Heart right ventricle (tissue), 16 donors: ENCODE measurements at regions not wholly inside any gene's neighbourhood (a gene's known extent, or its start where the extent isn't known, plus 50 kb on each side); places are given as distances from the start of the nearest gene placed in this dataset.

Source experiments
- ATAC-seq, 8 donors: fragments of 200-7000 bp; cut with Tn5 transposase; one replicate each; pipeline ENCODE4 v1.9.1; 2020; ENCODE audit warnings: mild to moderate bottlenecking in 8 of 8, moderate library complexity in 8 of 8, moderate number of reproducible peaks in 1 of 8
- DNase-seq, 2 donors: peaks; one replicate each; pipeline ENCODE4 v3.0.0-alpha.2; 2020
- H3K27ac ChIP-seq, 10 donors: fragments of 200-600 bp; sonication (generic) in 2 of 10; one replicate each; pipeline versions ENCODE4 v1.5.0 to v1.8.0; 2020 to 2022; ENCODE audit warnings: mild to moderate bottlenecking in 3 of 10
- H3K27me3 ChIP-seq, 7 donors: fragments of 200-600 bp; one replicate each; pipeline ENCODE4 v1.8.0; 2021 to 2022; ENCODE audit warnings: mild to moderate bottlenecking in 2 of 7
- H3K36me3 ChIP-seq, 9 donors: fragments of 200-600 bp; sonication (generic) in 1 of 9; one replicate each; pipeline versions ENCODE4 v1.5.0 to v1.8.0; 2020 to 2022; ENCODE audit warnings: mild to moderate bottlenecking in 2 of 9
- H3K4me1 ChIP-seq, 9 donors: fragments of 200-600 bp; sonication (generic) in 1 of 9; one replicate each; pipeline versions ENCODE4 v1.5.0 to v1.8.0; 2020 to 2022; ENCODE audit warnings: mild to moderate bottlenecking in 4 of 9
- H3K4me3 ChIP-seq, 10 donors: fragments of 200-600 bp; sonication (generic) in 2 of 10; one replicate each; pipeline versions ENCODE4 v1.5.0 to v1.8.0; 2020 to 2022; ENCODE audit warnings: mild to moderate bottlenecking in 7 of 10, moderate library complexity in 2 of 10
- H3K9me3 ChIP-seq, 11 donors: fragments of 200-600 bp in 10 of 11; sonication (generic) in 2 of 11; one replicate each; pipeline versions ENCODE4 v1.5.0 to v1.8.0; 2013 to 2022; ENCODE audit warnings: mild to moderate bottlenecking in 2 of 11, control low read depth in 1 of 11, moderate library complexity in 1 of 11
- WGBS, 2 donors: extraction: QIAGEN DNeasy Blood & Tissue Kit; methylation state at CpG; one replicate each; pipeline ENCODE4 v1.1.7; 2013; ENCODE audit warnings: inconsistent platforms in 1 of 2; 5-methylcytosine and 5-hydroxymethylcytosine counted together
- intact Hi-C, 10 donors: fragments of 100-400 bp; cut with DNase I; formaldehyde crosslinking; loops; one replicate each; pipeline versions ENCODE4 v1.11.1 to v1.14.2; 2022
- TF ChIP-seq, protein P1 (sequence below), 9 donors: fragments of 200-600 bp; sonication (generic) in 2 of 9; IDR thresholded peaks; one replicate each; pipeline versions ENCODE4 v1.5.0 to v1.8.0; 2021 to 2022; ENCODE audit warnings: antibody characterized with exemption in 9 of 9, mild to moderate bottlenecking in 5 of 9, moderate library complexity in 1 of 9
- donor health status: Arrhythmogenic right ventricular cardiomyopathy.
- donor health status: ischemic (EF 13 %, LVEDD 7.1; RV severe dilation, severe dysfunction).
- donor health status: healthy with polysubstance abuse.
- donor health status: DM: no; HTN: yes; CAD: no.
- donor health status: DM: no; HTN: no; CAD: no.
- donor health status: ischemic (EF 25% LVEDD 6.9; RV normal size, moderate dysfunction).
- donor health status: ischemic (EF 25% LVEDD 5.7; RV mildly dilated, moderate dysfunction).
- donor health status: healthy.
- donor health status: DM: yes; HTN: yes; CAD: no.
- donor health status: Ischemic cardiomyopathy.
- donor health status: ischemic (EF 35%, LVEDD 5.7; RV mildly dilated, moderate dysfunction).
- donor health status: nonischemic (EF 11% LVEDD 7.7; RV severe dilation, severe dysfunction).
- donor health status: DM: yes; HTN: yes; CAD: no.
- donor health status: PGD.
- donor health status: ischemic (EF 29% LVEDD 5.4; RV normal size, mild dysfunction).
- donor health status: nonischemic (EF 23%, LVEDD 6.1; RV moderate dilation, normal function).

GRCh38 chr12:21713133-21713532, 55.5 kb upstream of the LDHB start:
- Histone ChIP-seq H3K4me3 (no peak overlapping the region), H3K27me3 (no peaks in the 10 kb centered on the region), H3K27ac (peak overlapping the region in 4 of 10 donors; percentile 51 to 70 (median 63)), H3K4me1 (peaks cover 0 to 29% (median 15%) of the 10 kb centered on the region in 9 donors), H3K9me3 (no peaks in the 10 kb centered on the region), H3K36me3 (no peaks in the 10 kb centered on the region)
- TF ChIP-seq, protein P1, sequence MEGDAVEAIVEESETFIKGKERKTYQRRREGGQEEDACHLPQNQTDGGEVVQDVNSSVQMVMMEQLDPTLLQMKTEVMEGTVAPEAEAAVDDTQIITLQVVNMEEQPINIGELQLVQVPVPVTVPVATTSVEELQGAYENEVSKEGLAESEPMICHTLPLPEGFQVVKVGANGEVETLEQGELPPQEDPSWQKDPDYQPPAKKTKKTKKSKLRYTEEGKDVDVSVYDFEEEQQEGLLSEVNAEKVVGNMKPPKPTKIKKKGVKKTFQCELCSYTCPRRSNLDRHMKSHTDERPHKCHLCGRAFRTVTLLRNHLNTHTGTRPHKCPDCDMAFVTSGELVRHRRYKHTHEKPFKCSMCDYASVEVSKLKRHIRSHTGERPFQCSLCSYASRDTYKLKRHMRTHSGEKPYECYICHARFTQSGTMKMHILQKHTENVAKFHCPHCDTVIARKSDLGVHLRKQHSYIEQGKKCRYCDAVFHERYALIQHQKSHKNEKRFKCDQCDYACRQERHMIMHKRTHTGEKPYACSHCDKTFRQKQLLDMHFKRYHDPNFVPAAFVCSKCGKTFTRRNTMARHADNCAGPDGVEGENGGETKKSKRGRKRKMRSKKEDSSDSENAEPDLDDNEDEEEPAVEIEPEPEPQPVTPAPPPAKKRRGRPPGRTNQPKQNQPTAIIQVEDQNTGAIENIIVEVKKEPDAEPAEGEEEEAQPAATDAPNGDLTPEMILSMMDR (IDR thresholded peaks at IDR 0.05): no peak
- WGBS, 2 donors: 81 to 85% methylated on average over 1 of the region's 1 CpG
- DNase-seq (no peak), ATAC-seq (no peak)
- intact Hi-C loops: loop anchor here in 3 of 10 donors (5.0 to 10.0 kb wide), 4 partner anchors 52 to 102 kb away; partner anchors contain the start of gene KCNJ8 (in 1 of the 3)

DNA sequence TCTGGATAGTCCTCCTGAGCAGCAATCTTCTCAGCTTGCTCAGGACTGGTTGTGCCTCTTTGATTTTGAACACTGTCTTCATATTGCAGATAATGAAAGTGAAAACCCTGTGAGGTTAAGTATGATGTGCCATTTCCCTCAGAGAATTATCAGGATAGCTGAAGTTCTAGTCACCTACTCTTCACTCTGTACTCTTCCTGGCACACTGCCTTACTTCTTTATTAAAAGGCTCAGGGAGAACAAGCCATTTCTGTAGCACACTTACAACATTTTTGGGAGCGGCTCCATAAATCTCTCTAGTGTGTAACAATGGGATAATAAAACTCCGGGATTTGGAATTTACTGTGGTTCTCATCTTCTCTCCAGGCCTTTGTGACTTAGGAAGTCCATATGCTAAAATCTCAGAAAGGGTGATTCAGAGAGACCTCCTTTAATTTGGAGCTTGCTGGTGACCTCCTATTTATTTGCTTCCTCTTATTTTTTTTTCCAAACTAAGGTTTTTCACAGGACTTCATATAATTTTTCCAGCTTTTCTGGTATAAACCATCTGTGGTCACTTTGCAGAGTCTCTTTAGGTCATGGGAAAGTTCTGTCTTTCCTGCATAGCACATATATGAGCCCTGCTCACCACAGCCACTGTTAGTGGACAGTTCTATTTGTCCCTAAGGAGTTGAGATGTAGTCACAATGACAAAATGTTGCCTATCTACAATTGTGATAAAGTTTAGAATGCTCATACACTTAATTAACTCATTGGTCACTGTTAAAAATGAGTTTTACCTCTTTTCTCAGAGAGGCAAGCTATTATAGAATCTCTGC, 53.5 kb upstream of the LDHB start:
- WGBS, 2 donors: 37 to 63% methylated on average over 2 of the region's 2 CpGs
- Histone ChIP-seq H3K4me1 (peaks cover 0 to 19% (median 15%) of the 10 kb centered on the region in 9 donors), H3K9me3 (no peaks in the 10 kb centered on the region), H3K4me3 (no peak overlapping the region), H3K36me3 (no peaks in the 10 kb centered on the region), H3K27ac (peak overlapping the region in 9 of 10 donors; percentile 8 to 73 (median 52)), H3K27me3 (no peaks in the 10 kb centered on the region)
- ATAC-seq: peak in 7 of 8 donors; percentile 46 to 92 (median 59)
- intact Hi-C loops: loop anchor here in 3 of 10 donors (5.0 to 10.0 kb wide), 4 partner anchors 54 to 104 kb away; partner anchors contain the start of gene KCNJ8 (in 1 of the 3)
- TF ChIP-seq, protein P1 (IDR thresholded peaks at IDR 0.05): no peak
- DNase-seq: no peak
